Right lobe of liver (tissue), 4 donors: ENCODE measurements at regions not wholly inside any gene's neighbourhood (a gene's known extent, or its start where the extent isn't known, plus 50 kb on each side); places are given as distances from the start of the nearest gene placed in this dataset.

Experiments used
- POLR2A ChIP-seq: fragments of 450-650 bp; IDR thresholded peaks from one replicate; pipeline ENCODE4 v1.6.1; 2017; ENCODE audit warnings: antibody characterized with exemption, mild to moderate bottlenecking
- TF ChIP-seq, protein P1 (sequence below), 4 donors: fragments of 200-600 bp in 3 of 4; fragments of 450-650 bp in 1 of 4; IDR thresholded peaks; one replicate each; pipeline versions ENCODE4 v1.5.1 to v1.8.0; 2016 to 2022; ENCODE audit warnings: antibody characterized with exemption in 4 of 4, mild to moderate bottlenecking in 2 of 4
- donor health status: DM: no; HTN: no; CAD: no.
- donor health status: DM: no; HTN: no; CAD: no.
- donor health status: DM: no; HTN: yes; CAD: no.

GRCh38 chr5:2143646-2144353 lies 261.1 kb upstream of the IRX4 start:
- TF ChIP-seq, protein P1, sequence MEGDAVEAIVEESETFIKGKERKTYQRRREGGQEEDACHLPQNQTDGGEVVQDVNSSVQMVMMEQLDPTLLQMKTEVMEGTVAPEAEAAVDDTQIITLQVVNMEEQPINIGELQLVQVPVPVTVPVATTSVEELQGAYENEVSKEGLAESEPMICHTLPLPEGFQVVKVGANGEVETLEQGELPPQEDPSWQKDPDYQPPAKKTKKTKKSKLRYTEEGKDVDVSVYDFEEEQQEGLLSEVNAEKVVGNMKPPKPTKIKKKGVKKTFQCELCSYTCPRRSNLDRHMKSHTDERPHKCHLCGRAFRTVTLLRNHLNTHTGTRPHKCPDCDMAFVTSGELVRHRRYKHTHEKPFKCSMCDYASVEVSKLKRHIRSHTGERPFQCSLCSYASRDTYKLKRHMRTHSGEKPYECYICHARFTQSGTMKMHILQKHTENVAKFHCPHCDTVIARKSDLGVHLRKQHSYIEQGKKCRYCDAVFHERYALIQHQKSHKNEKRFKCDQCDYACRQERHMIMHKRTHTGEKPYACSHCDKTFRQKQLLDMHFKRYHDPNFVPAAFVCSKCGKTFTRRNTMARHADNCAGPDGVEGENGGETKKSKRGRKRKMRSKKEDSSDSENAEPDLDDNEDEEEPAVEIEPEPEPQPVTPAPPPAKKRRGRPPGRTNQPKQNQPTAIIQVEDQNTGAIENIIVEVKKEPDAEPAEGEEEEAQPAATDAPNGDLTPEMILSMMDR (IDR thresholded peaks at IDR 0.05), result no peak
- TF ChIP-seq POLR2A, result no peak
